ENCODE measurements at regions not wholly inside any gene's neighbourhood (a gene's known extent, or its start where the extent isn't known, plus 50 kb on each side); places are given as distances from the start of the nearest gene placed in this dataset.
"Not testable (repeated sequence)": the region's sequence is repeated elsewhere in the genome, so short reads cannot be mapped to it uniquely, and the experiment has no call there.

DNA sequence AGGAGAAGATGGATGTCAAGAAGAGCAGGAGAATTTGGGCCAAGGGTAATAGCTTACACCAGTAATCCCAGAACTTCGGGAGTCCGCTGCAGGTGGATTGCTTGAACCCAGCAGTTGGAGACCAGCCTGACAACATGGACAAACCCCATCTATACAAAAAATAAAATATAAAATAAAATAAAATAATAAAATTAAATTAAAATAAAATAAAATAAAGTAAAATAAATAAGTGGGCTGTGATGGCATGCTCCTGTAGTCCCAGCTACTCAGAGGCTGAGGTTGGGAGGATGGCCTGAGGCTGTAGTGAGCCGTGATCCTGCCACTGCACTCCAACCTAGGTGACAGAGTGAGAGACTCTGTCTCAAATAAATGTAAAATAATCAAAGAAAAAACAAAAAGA, 1946.7 kb downstream of the MRPL39 start:
- DNase-seq = no peak

DNA sequence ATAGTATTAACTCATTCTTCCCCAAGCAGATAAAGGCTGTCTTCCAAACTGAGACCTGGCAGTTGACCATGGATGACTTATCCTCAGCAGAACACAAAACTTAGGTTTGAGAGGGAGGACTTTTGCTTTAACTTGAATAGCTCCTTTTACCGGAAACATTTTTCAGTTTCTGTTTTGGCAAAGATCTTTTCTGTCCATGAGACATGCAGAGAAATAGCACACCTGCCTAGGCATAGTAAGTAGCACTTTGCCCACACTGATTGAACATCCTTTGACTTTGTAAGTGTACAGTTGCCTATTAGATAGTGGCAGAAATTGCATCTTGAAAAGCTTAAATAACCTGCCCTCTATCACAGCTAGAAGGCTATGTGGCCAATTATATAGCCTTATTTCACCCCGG, 1962.5 kb downstream of the MRPL39 start:
- no peak for DNase-seq

DNA sequence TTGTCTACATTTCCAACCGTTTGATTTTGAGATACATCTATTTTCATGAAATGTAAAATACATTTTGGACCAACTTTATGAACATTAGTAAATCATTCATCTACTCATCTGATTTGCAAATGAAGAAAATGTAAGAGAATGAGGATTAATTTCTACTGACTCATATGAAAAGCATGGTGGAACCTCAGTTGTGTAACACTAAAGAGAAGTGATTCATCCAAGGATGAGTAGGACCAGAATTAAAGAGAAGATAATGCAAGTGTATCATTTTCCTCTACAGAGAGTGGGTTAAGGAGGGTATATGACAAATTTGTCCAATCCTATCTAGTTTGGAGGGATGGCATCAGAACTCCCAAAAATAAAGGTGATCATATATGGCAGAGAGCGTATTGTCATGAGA, 1967.6 kb downstream of the MRPL39 start:
- DNase-seq = no peak

DNA sequence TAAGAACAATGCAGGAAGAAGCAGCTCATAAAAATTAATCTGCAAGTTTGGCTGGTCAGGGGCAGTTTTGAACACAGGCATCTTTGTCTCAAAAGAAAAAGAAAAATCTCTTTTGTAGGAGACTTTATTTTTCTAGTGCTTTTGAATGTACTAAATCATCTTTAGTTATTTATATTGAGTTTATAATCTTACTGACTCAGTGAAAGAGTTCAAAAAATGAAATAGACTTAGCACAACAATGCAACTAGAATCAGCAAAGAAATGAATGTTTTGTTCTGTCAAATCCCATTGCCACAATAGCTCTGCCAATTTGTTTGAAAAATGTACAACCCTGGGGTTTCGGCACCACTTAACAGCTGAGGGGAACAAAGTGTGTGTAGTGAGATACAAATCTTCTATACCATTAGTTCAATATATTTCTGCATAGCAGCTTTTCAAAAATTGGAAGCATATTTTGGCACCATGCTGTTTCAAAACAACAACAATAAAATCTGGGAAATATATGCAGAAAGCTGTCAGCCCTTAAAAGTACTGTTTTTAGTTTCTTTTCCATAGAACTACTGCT, 1969.1 kb downstream of the MRPL39 start:
- DNase-seq = no peak

DNA sequence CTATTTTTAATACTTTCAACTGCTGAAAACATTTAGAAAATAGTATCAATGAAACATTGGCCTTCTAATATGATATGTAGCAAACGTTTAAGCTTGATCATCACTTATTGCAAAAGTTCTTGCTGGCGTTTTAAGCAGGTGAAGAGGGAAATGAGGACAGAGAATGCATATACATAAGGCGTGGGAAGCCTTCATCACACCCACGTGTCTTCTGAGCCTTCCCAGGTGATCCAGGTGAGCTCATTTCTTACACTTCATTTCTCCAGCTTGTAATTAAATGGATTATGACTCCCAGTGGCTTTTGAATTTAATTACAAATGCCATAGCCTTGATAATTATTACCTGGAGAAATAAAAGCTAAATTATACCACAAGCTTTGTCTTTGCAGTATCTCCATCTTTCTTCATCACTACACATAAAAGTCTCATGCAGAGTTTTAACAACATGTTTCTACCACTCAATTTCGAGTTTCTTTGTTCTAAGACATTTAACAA, 1973.8 kb downstream of the MRPL39 start:
- DNase-seq = no peak

DNA sequence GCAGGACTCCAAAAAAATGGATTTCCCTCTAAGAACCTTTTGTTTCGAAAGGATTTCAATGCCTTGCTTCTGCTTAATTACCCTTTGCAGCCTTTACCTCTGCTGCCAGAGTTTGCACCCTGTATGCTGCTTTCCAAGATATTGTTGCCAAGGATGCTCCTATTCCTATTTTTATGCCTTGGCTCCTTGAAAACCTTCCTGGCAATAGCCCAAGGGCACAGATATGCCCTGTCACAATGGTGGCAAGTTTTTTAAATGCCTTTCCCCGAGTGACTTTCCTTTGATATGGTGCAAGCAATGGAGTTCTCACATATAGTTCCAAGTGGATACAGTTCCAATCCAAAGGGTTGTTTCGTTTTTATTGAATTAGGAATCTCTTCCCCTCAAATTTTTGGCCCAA, 1983.0 kb downstream of the MRPL39 start:
- no peak for DNase-seq

DNA sequence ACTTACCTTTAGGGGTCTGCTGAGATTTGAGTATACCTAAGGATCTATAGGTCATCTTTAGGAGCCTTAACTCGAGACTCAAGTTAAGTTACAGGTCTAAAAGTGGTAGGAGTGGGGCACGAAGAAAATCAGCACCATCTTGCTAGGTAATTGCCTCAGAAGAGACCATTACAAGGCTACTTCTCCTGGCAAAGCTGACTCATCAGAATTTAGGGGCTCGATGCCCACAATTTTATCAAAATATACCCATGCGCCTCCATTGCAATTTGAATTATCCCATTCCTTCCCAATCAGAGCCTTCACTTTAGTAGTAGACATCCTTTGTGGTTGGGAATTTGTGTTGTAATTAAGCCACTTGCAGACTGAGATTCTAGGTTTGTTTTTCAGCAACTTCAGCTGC, 1994.3 kb downstream of the MRPL39 start:
- no peak for DNase-seq

DNA sequence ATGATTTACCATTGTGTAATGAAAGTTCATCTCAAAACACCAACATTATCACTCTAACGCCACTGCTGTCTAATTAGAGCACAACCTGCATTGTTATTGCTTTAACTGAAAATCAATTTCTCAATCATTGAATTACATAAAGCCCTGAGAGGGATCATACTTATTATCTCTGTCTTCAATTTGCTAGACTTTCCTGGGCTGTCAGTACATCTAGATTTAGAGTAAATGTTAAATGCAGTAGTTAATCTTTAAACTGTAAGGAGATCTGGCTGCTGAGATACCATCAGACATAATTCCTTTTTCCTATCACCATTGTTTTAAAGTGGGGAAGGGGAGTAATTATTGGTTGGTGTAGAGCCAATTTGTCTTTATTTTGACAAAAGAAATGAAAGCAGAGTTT, 1995.1 kb downstream of the MRPL39 start:
- DNase-seq = no peak

DNA sequence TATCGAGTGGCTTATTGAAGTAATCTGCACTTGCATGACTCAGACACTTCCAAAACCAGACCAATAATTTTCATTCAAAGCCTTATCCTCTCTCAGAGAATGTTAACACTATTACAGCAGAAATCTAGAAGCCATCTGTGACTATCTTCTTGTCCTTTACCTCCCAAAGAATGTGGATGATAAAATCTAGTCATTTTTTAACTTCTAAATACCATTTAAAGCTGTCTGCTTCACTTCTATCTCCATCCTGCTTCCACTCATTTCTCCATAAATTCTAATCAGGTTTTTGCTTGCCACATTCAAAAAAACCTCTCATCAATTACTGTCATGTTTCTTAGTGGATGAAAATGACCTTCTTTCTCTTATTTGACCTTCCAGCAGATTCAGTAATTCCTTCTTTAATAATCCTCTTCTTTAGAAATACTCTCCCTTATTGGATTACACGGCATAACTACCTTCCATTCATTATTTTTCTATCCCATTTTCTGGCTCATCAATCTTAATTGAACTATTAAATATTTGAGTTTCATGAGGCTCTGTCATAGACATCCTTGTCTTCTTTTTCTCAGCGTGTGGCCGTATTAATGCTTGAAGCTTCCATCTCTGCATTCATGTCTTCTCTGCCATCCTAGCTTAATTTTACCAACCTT, 1999.4 kb downstream of the MRPL39 start:
- no peak for DNase-seq

DNA sequence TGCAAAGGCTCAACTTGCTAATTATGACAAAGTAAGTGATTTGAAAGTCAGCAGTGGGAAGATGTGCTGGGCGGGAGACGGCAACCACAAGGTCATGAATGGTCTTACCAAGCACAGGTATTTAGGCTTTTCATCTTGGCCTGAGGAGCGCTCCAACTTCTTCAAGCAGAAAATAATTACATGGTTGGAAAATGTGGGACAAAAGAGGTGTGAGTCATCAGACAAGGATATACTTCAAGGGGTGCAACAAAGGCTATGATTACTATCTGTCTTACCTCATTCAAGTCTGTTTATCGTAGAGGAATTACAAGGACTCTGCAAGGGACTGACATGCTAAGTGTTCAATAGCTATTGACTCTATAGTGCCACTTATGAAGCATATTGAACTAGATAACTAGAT, 2005.7 kb downstream of the MRPL39 start:
- DNase-seq = no peak

DNA sequence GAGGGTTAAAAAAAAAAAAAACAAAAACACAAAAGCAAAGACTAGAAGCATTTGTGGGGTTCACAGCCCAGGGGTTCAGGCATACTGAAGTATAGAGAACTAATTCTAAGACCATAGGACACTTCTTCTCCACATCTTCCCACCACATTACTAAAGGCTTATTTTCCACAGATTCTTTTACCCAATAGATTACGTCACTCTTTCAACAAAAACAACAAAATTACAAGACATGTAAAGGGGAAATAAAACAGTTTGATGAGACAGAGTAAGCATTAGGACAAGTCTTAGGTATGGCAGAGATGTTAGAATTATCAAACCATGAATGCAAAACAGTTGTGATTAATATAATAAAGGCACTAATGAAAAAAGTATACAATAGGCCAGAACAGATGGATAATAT, 2013.7 kb downstream of the MRPL39 start:
- no peak for DNase-seq

DNA sequence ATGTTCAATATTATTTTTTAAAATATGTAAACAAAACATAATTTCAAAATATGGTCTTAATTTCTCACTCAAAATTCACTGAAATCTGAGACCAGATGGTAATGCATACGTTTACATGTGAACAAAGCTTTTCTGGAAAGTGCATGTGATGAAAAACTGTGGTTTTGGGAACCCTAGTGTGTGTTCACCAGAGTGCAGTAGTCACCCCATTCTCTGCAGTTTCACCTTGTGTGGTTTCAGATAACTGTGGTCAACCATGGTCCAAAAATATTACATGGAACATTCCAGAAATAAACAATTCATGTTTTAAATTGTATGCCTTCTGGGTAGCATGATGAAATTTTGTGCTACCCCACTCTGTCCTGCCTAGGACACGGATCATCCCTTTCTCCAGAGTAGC, 2021.9 kb downstream of the MRPL39 start:
- no peak for DNase-seq

DNA sequence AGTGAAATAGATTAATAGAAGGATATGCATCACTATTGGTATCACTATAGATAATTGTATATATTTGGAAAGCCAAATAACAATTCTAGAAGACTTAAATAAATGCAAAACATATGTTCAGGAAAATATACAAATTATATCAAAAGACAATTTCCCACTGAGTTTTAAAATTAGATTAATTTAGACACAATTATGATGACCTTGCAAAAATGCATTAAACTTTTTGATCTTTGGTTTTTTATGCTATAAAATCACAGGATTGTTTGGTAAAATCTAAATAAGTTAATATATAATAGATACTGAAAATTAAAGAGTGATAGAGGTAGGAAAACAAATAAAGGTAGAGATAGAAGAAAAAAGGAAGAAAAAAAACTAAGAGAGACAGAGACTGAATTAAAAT, 2027.7 kb downstream of the MRPL39 start:
- no peak for DNase-seq

DNA sequence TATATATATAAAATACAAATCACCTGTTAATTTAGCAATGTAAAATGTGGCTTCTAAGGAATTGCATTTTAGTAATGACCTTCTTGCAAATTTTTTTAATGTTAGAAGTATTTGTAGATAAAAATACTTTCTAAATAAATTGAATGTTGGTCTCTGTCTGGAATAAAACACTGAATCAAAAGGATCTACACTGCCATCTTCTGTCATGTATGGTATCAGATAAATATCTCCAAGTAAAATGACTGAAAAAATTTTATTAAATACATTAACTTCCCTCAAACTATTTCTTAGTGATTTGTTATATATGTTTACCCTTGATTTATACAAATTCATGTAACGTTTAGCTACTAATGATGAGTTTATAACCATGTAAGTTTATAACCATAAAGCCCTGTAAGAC, 2029.3 kb downstream of the MRPL39 start:
- DNase-seq = no peak

DNA sequence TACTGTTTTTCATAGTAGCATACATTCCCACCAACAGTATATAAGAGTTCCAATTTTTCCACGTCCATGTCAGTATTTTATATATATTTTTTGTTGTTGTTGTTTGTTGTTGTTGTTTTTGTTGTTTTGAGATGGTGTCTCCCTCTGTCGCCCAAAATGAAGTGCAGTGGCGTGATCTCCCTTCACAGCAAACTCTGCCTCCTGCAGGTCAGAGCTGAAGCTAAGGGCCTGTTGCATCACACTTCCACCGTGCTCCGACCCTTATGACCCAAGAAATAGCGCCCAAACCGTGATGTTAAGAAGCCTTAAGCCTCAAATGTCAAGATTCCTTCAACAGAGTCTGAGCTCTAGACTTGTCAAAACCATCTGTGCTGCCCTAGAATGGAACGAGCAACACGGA, 2032.3 kb downstream of the MRPL39 start:
- DNase-seq = no peak

DNA sequence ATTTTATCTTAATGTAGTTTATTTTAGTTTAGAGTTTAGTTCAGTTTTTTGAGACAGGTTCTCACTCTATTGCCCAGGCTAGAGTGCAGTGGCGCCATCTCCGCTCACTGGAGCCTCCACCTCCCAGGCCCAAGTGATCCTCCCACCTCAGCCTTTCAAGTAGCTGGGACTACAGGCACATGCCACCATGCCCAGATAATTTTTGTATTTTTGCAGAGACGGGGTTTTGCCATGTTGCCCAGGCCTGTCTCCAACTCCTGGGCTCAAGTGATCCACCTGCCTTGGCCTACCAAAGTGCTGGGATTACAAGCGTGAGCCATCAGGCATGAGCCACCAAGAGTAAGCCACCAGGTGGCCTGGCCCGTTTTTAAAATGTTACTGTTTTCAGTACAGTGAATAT, 2058.4 kb downstream of the MRPL39 start:
- DNase-seq = not testable (repeated sequence)

DNA sequence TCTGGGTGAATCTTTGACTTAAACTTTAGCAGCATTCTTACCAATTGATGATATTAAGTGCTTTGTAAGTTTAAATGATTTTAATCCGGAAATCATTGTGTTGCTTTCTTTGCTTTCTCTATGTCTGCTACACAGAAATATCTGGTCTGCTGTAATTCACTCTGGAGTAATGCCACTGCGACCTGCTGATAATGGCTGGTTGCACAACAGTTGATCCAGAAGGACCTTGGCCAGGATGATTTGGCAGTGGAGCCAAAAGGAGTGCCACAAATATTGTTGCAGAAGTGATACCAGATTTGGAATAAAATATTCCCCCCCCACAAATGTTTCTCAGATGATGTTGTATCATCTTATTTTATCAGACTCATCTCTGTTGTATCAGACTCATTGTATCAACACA, 2063.9 kb downstream of the MRPL39 start:
- DNase-seq = no peak

DNA sequence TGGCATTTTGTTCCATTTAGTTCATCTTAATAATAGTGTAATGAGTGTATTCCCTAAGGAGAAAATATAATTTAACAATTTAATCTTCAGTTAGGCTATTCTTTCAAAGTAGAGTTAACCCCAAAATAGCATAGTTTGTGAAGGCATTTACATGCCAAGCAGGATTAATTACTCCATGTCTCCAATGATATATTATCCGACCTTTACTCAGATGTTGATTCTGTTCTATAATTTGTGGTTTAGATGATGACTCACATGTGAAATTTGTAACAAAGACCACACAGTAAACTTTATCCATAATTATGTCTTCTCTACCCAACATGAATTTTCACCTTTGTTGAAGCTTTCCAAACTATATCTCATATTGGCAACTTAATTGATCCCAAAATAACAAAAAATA, 2065.2 kb downstream of the MRPL39 start:
- DNase-seq = no peak

DNA sequence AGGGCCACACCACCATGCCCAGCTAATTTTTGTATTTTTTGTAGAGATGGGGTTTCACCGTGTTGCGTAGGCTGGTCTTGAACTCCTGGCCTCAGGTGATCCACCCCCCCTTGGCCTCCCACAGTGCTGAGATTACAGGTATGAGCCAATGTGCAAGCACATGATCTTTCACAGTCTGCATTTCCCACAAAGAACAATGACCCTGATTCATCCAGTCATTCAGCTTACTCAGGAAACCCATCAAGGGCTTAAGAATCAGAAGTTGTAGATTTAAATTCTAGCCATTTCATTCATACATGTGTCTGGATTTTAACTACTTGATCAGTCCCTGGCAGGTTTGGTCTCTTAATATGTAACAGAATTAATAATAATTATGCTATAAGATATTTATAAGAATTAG, 2065.7 kb downstream of the MRPL39 start:
- DNase-seq = no peak

DNA sequence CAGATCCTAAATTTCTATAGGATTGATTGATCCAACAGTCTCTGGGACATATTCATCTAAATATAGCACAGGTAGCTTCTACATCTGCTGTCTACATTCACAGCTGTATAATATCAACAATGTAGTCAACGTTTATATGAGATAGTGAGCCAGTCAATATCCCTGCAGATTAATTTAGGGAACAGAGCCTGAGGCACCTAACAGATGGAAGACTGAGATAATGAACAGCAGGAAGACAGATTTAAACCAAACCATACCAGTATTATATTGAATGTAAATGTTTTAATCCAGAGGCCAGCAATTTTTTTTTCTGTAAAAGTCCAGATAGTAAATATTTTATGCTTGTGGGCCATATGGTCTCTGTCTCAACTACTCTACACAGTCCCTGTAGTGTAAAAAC, 2072.4 kb downstream of the MRPL39 start:
- no peak for DNase-seq

DNA sequence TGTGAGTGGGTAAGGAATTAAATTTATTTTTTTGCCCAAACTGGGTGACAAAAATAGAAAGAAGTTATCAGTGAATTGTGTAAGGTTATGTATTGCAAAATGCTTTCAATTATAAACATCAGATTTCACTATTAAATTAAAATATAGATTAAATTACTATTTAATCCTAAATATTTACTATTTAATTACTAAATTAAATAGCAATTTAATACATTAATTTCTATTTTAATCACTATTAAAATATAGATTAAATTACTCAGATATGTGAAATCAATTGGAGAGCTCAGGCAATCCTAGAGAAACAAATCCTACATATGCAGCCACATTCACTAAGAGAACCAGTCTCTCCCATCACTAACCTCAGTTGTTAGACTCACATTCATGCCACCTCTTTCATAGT, 2075.8 kb downstream of the MRPL39 start:
- DNase-seq = no peak

DNA sequence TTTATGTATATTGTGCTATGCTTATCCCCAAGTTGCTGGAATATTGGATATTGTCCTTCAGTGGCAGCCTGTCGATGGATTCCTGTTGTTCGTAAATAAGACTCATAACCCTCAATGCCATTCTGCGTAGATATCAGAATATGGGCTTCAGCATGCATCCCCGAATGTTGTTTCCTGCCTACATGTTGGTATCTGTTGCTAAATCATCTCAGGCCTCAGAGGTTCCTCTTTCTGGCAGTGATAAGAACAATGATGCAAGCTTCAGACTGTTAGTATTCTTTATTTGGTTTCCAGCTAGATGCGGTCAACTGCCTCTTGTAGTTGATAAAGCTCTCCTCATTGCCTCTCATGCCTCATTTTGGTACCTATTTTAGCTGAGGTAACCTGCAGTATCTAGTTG, 2082.6 kb downstream of the MRPL39 start:
- DNase-seq = no peak

DNA sequence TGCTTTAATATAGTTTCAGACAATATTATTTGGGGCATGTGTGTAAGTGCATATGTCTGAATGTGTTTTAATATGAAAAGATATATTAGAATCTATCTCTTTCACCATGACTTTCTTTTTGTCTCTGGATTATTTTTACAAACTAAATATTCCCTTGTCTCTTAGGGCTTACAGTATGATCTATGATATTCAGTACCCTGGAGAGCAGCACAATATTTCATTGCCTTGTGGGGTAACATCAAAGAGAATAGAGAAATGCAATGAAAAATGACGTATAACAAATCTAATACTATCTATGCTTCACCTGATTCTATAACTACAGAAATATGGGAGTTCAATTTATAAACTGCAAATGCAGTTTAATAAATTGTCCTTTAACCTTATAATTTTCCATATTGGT, 2084.5 kb downstream of the MRPL39 start:
- DNase-seq = no peak

DNA sequence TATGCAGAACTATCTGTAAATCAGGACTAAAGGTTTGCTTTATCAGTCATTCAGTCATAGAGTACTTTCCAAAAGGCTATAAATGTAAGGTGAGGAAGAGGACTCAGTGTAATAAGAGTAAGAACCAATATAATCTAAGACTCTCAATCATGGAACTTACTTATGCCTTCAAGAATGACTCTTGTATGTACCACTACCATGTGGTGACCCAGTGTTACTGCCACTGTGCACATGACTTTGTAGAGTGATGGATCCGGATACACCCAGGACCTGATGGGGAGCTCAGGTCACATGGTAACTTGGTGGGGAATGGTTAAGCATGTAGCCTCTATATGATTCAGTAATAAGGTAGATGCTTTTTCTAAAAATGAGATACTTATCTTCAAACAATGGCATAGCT, 2099.8 kb downstream of the MRPL39 start:
- no peak for DNase-seq

DNA sequence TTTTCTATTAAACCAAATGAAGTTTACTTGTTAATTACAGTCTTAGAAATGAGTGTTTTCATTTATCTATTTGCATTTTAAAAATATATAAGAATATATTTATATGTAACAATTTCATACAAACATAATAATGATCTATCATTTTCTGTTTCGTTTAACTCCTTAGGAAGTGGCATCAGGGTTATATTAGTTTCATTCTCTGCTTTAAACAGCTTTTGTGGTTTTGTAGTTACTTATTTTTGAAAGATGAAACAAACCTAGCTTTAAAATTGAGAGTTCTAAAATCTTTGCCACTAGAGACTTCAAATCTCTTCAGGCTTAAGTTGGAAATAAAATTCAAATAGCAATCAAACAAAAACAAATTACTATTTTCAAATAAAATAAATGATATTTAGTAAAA, 2110.6 kb downstream of the MRPL39 start:
- DNase-seq = no peak

Data from stimulated activated naive CD4-positive, alpha-beta T cell treated with Interleukin-2 at 50 U/mL for 16 hours (primary cell).